ENCODE measurements at regions not wholly inside any gene's neighbourhood (a gene's known extent, or its start where the extent isn't known, plus 50 kb on each side); places are given as distances from the start of the nearest gene placed in this dataset.

- TF ChIP-seq, protein P1, sequence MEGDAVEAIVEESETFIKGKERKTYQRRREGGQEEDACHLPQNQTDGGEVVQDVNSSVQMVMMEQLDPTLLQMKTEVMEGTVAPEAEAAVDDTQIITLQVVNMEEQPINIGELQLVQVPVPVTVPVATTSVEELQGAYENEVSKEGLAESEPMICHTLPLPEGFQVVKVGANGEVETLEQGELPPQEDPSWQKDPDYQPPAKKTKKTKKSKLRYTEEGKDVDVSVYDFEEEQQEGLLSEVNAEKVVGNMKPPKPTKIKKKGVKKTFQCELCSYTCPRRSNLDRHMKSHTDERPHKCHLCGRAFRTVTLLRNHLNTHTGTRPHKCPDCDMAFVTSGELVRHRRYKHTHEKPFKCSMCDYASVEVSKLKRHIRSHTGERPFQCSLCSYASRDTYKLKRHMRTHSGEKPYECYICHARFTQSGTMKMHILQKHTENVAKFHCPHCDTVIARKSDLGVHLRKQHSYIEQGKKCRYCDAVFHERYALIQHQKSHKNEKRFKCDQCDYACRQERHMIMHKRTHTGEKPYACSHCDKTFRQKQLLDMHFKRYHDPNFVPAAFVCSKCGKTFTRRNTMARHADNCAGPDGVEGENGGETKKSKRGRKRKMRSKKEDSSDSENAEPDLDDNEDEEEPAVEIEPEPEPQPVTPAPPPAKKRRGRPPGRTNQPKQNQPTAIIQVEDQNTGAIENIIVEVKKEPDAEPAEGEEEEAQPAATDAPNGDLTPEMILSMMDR (IDR thresholded peaks at IDR 0.05), result no peak
- no peak for TF ChIP-seq POLR2A (IDR thresholded peaks at IDR 0.05)
These were observed 186.7 kb downstream of the TDRD15 start for GRCh38 chr2:21310493-21310892.

All from heart left ventricle (tissue), 13 donors.